Endothelial cell of hepatic sinusoid (primary cell): ENCODE measurements at regions not wholly inside any gene's neighbourhood (a gene's known extent, or its start where the extent isn't known, plus 50 kb on each side); places are given as distances from the start of the nearest gene placed in this dataset.

Source experiments
- in situ Hi-C: cut with HindIII; loops from 2 replicates; pipeline ENCODE4 v1.10.0; 2017; ENCODE audit warnings: low sequenced_read_pairs

DNA sequence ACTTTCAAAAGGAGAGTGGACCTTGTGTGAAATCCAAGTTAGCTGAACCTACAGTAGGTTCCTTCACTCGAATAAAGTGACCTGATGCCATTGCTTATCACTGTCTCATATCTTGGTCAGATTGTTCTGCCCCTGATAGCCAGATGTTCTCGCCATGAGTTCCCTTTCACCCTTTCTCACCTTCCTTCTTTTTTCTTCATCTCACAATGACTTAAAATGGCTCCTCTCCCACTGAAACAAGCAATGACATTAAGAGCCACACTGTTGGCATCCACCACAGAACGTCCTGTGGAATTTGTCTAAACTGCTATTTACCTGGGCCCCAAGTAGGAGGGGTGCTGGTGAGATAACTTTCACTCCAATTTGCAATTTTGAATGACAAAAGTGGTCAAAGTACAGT lies 227.6 kb upstream of the PPP1R2C start:
- in situ Hi-C loops, result no loop called here

DNA sequence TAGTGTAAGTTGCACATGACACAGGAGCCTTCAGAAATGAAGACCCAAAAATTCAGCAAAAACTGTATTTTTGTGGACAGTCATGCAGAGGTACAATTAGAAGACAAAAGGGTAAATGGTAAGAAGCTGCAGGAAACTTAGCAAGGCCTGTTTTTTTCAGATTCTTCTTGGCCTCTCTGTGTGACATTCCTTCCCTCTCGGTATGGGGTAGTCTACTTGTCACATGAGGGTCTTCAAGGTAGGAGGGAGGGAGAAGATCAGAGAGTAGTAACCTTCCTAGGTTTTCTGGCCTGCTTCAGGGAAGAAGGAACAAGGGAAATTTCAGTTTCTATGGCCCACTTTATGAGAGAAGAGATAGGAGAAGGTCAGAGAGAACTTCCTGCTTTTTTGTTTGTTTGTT lies 230.4 kb upstream of the PPP1R2C start:
- in situ Hi-C loops, result no loop called here

DNA sequence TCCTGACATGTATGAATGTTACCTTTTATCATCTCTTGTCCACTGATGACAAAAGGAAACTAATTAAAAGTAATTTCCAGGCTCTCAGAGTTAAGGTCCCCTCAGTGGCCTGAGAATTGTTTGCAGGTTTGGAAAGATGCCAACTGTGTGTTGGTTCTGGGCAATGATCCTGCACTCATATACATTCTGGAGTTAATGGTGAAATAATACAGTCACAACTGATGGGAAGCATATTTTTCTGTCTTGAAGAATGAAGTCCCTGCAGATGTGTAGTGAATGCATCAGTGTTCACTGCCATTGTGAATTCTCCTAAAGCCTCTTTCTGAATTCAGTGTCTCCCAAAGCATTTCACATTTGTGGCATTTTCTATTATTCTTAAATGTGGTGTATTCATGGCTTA lies 238.1 kb upstream of the PPP1R2C start:
- in situ Hi-C loops, result no loop called here

DNA sequence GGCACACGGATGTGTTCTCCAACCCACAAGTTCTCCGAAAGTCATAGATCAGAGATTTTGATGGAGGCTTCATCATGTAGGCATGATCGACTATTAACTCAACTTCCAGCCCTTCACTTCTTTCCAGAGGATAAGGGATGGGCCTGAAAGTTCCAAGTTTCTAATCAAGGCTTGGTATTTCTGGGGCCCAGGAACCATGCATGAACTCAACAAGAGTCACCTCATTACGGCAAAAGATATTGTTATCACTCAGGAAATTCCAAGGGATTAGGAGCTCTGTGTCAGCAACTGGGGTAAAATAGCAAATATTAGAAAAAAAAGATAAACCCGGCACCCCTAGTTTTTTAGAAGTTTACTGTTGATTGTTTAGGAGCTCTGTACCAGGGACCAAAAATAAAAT lies 240.1 kb upstream of the PPP1R2C start:
- in situ Hi-C loops, result no loop called here

DNA sequence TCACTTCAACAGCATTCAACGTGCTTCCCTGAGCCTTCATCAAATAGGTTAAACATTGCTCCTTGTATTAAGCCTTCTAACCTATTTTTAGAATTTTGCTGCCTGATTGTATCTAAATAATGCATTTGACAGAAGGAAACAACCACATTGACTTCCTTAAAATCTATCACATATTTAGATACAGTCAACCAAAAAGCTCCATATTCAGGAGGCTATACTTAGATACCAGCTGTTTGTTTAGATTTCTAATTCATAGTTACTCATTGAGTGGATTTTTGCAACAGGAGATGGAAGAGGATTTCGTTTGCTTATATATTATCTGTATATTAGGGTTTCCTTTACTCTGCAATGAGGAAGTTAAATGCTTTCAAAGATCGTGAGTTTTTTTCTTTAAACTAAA lies 241.1 kb upstream of the PPP1R2C start:
- in situ Hi-C loops, result no loop called here

DNA sequence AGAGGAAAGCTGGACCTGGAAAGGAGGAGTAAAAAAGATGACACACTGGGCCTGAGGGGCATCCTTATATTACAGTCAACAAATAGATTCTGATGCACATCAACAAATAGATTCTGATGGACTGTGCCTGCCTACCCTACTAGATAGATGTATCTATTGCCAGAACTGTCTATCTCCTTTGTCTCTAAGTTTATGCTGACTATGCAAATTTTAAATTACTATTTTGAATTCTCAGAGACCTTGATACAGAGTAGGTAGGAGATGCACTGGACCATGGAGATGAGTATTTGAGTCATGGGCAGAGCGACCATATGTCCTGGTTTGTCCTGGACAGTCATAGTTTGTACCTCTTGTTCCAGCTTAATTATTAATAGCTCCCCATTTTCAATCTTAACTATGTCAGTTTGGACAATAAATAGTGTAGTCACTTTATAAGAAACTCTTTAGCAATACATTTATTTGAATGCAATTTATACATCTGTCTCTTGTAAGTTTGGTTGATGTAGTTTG lies 247.9 kb upstream of the PPP1R2C start:
- in situ Hi-C loops, result no loop called here

DNA sequence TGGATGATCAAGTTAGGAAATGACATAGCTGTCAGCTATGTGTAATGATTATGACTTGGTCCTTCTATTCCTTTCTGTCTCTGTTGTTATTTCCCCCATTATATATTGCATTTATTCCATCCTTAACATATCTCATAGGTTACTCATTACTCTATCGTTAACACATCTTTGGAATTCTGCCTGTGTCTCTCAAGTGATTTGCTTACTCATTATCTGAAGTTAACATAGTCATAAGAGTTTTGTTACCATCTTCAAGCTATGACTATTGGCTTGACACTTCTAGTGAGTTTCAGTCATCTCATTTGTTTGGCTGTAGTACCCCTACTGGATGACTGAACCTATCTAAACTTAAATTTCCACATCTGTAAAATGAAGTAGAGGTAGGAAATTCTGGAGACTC lies 286.1 kb upstream of the PPP1R2C start:
- in situ Hi-C loops, result no loop called here

DNA sequence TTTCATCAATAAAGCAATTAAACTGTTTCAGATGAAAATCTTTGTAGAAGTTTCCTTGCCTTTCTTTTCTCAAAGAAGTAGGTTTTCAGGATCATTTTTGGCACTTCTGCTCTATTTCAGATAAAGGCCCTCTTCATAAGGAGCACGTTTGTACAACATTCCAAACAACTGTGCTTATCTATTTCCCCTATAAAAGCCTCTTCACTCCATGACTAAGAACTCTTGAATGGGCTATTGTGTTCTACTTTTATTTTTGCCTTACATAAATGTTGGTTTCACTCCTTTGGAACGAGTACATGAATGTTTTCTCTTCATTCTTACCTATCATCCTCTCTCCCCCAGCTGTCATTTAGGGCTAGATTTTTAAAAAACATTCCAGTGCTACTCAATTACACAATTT lies 288.0 kb upstream of the PPP1R2C start:
- in situ Hi-C loops, result no loop called here

DNA sequence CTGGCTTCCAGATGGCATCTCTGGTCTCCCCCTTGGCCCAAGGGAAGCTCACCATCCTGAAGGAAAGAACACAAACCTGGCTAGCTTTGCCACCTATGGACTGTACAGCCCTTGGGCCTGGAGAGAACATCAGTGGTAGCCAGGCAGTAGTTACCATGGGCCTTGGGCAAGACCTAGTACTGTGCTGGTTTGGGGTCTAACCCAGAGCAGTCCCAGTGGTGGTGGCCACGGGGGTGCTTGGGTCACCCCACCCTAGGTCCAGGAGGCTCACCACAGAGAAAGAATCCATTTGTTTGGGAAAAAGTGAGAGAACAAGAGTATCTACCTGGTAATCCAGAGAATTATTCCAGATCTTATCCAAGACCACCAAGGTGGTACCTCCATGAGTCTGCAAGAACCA lies 290.7 kb upstream of the PPP1R2C start:
- in situ Hi-C loops, result no loop called here

DNA sequence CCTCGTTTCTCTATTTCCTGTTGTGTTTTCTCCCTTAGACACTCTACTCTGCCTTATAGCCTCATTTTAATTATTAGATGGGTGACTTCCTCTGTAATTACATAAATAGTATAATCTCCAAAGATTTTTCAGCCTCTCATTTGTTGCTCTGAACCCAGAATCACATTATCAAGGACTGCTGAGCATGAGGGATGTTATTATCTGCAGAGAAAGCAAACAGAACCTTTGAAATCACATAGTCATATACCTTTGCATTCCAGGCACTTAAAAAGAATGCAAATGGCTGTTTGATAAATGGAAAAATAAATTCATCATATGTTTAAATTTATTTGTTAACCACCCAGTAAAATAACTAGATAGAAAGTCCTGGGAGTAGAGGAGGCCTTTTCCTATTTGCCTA lies 305.1 kb upstream of the PPP1R2C start:
- in situ Hi-C loops, result no loop called here

DNA sequence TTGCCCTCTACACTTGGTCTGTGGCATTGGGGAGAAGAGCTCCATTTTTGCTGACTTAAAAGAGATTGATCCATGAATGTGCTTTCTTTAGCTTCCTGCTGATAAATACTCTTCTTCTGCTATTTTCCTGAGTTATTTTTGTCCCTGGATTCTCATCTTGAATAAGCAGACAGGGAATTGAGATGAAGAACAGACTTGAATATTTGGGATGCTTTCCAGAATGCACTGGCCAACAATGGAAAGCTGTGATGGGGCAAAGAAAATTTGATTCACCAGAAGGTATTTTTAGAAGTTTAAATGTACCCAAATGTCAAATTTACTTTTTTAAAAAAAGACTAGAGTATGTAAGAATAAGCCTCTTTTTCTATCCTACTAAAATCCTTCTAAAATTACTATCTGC lies 309.9 kb upstream of the PPP1R2C start:
- in situ Hi-C loops, result no loop called here

DNA sequence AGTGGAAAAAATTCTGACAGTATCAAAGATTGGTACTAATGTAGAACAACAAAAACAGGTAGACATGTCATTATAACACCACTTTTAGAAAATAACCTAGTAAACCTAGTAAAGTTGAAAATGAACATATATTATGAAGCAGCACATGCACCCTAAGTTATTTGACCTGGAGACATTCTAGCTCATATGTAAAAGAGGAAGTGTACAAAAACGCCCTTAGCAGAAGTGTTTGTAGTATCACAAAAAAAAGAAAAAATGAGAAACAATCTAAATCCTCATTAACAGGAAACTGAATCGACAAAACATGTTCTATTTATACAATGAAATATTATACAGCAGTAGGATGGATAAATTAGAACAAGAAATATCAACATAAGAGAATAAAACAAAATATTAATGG lies 318.9 kb upstream of the PPP1R2C start:
- in situ Hi-C loops, result no loop called here

DNA sequence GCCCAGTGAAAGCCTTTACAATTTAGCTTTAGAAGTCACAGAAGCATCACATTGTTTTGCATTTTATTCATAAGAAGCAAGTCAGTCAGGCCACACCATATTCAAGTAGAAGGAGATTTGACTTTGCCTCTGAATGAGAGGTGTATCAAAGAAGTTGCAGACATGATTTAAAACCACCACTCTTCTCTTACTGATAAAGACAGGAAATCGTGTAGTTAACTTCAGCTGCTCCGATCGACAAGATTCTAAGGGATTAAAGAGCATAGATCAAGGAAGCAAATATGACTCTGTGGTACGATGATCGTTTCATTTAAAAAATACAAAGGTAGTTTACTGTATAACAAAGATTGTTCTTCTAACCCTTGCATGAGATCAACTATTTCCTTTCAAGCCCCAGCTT lies 328.0 kb upstream of the PPP1R2C start:
- in situ Hi-C loops, result no loop called here

DNA sequence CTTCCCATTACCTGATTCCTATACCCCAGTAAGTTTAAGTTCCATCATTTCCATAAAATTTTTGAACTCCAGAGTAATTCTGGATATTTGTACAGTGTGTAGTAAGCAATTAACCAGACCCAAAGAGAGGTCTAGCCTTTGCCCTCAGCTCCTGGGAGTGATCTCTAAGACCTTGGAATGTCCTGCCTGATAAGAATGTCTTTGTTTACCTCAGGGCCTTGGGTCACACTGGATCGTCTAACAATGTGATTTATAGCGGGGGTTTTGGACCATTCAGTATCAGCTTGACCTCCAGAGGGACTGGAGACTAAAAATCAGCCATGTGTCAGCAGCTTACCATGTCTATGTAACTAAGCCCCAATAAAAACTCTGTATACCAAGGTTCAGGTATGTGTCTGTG lies 330.9 kb upstream of the PPP1R2C start:
- in situ Hi-C loops, result no loop called here

DNA sequence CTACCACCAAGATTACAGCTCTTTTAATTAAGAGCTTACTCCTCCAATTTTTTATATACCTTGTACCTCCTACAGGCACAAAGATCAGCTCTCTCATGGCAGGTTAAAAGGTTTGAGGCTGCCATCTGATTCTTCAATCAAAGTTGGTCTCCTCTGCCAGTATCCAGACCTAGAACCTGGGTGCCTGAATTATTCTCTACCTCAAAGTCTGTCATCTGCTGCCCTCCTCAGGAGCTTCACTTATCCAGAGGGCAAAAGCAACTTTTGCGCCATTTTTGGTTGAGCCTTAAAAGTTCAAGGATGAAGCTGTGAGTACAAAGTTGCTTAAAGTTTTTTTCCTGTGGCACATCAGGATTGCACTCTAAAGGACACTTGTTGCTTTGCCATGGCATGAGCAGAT lies 343.7 kb upstream of the PPP1R2C start:
- in situ Hi-C loops, result no loop called here

DNA sequence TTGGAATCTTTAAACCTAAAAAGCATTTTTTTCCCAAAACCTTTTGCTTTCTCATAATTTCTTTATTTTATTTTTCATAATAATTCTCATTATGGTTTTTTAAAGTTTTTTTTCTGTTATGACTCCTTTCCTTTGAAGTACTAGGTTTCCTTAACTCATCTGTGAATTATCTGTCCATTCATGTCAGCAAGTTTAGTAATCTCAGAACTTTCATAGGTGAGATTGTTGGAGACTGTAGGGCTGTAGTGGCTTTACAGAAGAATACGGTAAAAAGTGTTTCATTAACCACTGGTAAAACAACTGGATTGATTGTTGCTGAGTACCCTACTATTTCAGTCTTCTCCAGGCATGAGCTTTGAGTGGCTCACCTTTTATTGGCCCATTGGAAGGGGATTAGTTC lies 361.7 kb upstream of the PPP1R2C start:
- in situ Hi-C loops, result no loop called here

DNA sequence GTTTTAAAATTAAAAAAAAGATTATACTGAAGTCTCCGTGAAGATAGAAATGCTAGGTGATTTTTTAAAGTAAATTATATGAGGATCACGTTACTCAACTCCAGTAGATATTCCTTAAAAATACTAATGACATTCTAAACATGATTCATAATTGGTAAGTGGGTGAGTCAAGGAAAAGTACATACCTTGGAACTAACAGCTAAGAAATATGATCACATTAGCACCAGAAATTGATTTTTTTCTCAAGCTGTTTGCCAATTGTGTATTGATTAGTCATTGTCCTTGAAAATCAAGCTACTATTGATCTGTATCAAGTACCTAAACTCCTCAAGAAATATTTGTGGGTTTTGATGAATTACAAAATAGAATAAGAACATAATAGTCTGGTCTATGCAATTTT lies 362.6 kb upstream of the PPP1R2C start:
- in situ Hi-C loops, result no loop called here

DNA sequence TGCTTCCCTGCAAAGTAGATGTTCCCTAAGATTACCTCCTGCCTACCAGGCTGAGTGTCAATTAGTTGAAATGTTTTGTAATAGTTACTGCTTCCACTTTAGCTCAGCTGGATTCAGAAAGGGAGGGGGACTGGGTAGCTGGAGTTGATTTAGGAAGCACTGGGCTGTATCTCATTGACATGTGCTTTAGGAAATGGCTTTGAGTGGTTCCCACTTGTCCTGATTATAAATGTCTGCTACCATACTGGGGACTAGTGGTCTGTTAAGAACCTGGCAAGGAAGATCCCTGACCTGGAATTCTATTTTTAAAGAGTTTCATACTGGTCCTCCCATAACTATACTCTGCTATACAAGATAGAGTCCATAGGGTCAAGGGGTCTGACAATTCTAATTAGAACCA lies 363.9 kb upstream of the PPP1R2C start:
- in situ Hi-C loops, result no loop called here

DNA sequence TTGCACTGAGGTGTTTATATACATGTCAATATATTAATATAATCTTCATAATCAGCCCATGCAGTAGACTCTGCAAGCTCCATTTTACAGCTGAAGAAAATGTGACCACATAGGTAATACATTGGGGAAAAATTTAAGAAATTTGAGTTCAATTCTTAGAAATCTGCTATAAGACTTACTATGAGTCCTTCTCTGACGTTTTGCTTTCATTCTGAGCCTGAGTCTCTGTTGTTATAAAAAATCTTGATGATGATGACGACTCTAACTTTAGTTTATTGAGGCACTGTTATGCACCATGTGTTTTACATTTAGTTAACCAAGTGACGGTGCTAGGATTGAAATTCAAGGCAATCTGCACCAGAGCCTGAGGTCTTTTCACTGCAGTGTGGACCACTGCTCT lies 370.3 kb upstream of the PPP1R2C start:
- in situ Hi-C loops, result no loop called here

DNA sequence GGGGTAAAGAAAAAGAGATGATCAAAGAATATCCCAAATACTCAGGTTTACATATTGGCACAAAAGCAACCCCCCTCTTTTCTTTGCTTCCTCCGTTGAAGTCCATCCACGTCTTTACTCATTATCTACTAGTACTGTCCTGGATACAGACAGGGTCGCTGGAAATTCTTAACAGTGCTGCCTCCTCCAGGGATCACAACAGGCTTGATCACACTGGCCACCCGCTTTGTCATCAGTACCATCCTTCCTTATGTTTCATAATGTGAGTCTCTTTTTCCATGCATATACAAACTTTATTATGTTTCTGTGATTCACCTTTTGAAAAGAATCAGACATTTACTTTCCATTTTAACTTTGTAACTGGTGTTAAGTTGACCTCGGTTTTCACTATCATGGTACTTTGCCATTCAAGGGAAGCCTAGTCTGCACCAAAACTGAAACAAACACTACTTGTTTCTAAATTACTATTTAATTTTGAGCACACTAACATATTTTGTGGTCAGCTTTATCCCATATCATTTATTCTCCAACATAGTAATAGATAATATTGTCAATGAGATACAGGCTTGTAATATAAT lies 387.5 kb upstream of the PPP1R2C start:
- in situ Hi-C loops, result no loop called here

DNA sequence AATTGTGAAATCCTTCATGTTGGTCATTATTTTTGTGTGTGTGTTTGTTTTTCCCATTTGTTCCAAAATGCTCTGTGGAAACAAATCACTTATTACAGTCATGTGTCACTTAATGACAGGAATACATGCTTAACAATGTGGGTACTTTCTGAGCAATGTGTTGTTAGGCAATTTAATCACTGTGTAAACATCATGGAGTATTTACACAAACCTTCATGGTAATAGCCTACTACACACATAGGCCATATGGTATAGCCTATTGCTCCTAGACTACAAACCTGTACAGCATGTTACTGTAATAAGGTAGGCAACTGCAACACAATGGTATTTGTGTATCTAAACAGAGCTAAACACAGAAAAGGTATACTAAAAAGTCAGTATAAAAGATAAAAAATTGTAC lies 388.9 kb upstream of the PPP1R2C start:
- in situ Hi-C loops, result no loop called here

DNA sequence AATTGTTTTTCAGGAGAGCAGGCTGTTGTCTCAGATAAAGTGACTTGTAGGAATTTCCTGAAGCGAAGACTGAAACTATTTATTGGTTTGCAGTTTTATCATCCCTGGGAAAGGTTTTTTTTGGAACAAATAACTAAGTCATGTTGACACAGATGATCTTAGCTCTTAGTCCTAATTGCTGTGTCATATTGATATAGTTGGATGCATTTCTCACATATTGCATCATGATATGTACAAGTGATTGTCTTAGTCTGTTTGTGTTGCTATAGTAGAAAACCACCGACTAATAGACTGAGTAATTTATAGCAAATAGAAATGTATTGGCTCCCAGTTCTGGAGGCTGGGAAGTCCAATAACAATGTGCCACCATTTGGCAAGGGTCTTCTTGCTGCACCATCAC lies 397.5 kb upstream of the PPP1R2C start:
- in situ Hi-C loops, result no loop called here

DNA sequence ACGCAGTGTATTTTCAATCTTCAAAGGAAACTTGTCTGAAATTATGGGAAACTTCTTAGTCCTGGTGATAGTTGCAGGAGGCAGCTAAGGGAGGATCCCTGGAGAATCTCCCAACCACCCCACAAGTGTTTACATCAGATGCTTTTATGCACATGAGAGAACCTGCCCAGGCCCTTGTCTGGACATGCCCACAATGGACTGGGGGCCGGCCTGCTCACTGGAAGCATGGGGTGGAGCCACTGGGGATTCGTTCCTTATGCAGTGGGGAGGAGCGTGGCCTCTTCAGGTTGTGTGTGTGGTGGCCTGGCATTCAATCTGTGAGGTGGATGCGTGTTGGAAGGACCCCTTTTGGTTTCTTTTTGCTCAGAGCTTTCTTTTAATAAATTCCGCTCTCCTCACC lies 398.7 kb upstream of the PPP1R2C start:
- in situ Hi-C loops, result no loop called here
